HepG2 (cell line): ENCODE measurements at regions not wholly inside any gene's neighbourhood (a gene's known extent, or its start where the extent isn't known, plus 50 kb on each side); places are given as distances from the start of the nearest gene placed in this dataset.

Experiments
- ATAC-seq: fragments of 200-7000 bp; cut with Tn5 transposase; 3 replicates; pipeline ENCODE4 v1.9.1; 2020; ENCODE audit warnings: mild to moderate bottlenecking, moderate library complexity
- BruUV-seq: library from RNA; stranded (reverse); fragments of 400-500 nt; replicated peaks from 2 replicates; lab custom pipeline; 2021; lab: Mats Ljungman, UMichigan
- CTCF ChIA-PET: fragments of 300-600 bp; formaldehyde crosslinking; extraction: SDS; loops from one replicate; lab custom pipeline; 2021; ENCODE audit warnings: low total read pairs, inconsistent platforms, low intra/inter-chr PET ratio; lab: Yijun Ruan, JAX
- POLR2A ChIA-PET: fragments of 350-600 bp; sonication (Branson Sonifier 250); formaldehyde crosslinking; loops from one replicate; lab custom pipeline; 2020; ENCODE audit warnings: antibody characterized with exemption, inconsistent platforms; lab: Yijun Ruan, JAX
- DNase-seq: peaks from one replicate; pipeline ENCODE4 v3.0.0-alpha.2; 2015; ENCODE audit warnings: low spot score
- FAIRE-seq: peaks from 3 replicates; lab custom pipeline; 2011; peaks lifted over from hg19 to GRCh38; lab: Jason Lieb, UNC
- H2AFZ ChIP-seq: one replicate; pipeline ENCODE4 v1.6.1; 2011; ENCODE audit warnings: low read length, inconsistent platforms
- H3K27ac ChIP-seq: fragments of 300-600 bp; 3 replicates; pipeline ENCODE4 v1.8.0; 2011; ENCODE audit warnings: mixed run types, mild to moderate bottlenecking, mixed read lengths, low read length, inconsistent platforms; ENCODE audit not compliant: insufficient read depth; ENCODE audit errors: extremely low read length
- H3K27me3 ChIP-seq, 2 experiments: fragments of 200-600 bp in 1 of 2; 2 replicates in 1 of 2; 3 replicates in 1 of 2; pipeline versions ENCODE4 v1.6.0 to v1.8.0; 2011; ENCODE audit warnings: low read length in 2 of 2, mild to moderate bottlenecking in 2 of 2, moderate library complexity in 2 of 2, inconsistent platforms in 1 of 2; ENCODE audit not compliant: insufficient read depth in 2 of 2, control insufficient read depth in 1 of 2
- H3K36me3 ChIP-seq, 2 experiments: fragments of 200-600 bp in 1 of 2; replicated peaks in 1 of 2; 2 replicates in 1 of 2; 3 replicates in 1 of 2; pipeline versions ENCODE4 v1.5.1 to v1.8.0; 2011; ENCODE audit warnings: low read length in 2 of 2, inconsistent platforms in 1 of 2; ENCODE audit not compliant: insufficient read depth in 2 of 2, control insufficient read depth in 1 of 2
- H3K4me1 ChIP-seq: 2 replicates; pipeline ENCODE4 v1.5.1; 2012; ENCODE audit warnings: low read length, inconsistent platforms; ENCODE audit not compliant: insufficient read depth
- H3K4me2 ChIP-seq: 2 replicates; pipeline ENCODE4 v1.6.0; 2011; ENCODE audit warnings: low read depth, low read length, inconsistent platforms
- H3K4me3 ChIP-seq, 3 experiments: fragments of 200-600 bp in 1 of 3; sonication (generic), shearing (Covaris generic) in 1 of 3; replicated peaks in 1 of 3; 2 replicates each; pipeline ENCODE4 v1.5.1; 2011 to 2016; ENCODE audit warnings: low read length in 3 of 3, inconsistent platforms in 2 of 3, low read depth in 2 of 3, mild to moderate bottlenecking in 2 of 3, control low read depth in 1 of 3, mixed read lengths in 1 of 3; ENCODE audit not compliant: insufficient read depth in 1 of 3
- H3K79me2 ChIP-seq: one replicate; pipeline ENCODE4 v1.6.1; 2011; ENCODE audit warnings: low read length, inconsistent platforms; ENCODE audit not compliant: insufficient read depth
- H3K9ac ChIP-seq: 2 replicates; pipeline ENCODE4 v1.6.0; 2011; ENCODE audit warnings: mild to moderate bottlenecking, low read depth, low read length, inconsistent platforms; ENCODE audit not compliant: insufficient read depth
- H3K9me3 ChIP-seq: 2 replicates; pipeline ENCODE4 v1.5.1; 2012; ENCODE audit warnings: mild to moderate bottlenecking, low read length
- H4K20me1 ChIP-seq: 2 replicates; pipeline ENCODE4 v1.6.0; 2011; ENCODE audit warnings: inconsistent platforms, mild to moderate bottlenecking, low read length, moderate library complexity; ENCODE audit not compliant: insufficient read depth
- ATM ChIP-seq: fragments of 450-650 bp; IDR thresholded peaks from 2 replicates; pipeline ENCODE4 v1.7.1; 2017; ENCODE audit warnings: mild to moderate bottlenecking, borderline replicate concordance
- ELF3 ChIP-seq: IDR thresholded peaks from 2 replicates; pipeline ENCODE4 v1.6.1; 2016; ENCODE audit warnings: missing genetic modification reagents, missing compliant biosample characterization
- FOXA3 ChIP-seq: IDR thresholded peaks from 2 replicates; pipeline ENCODE4 v1.6.1; 2016; ENCODE audit warnings: missing genetic modification reagents, missing compliant biosample characterization
- FOXM1 ChIP-seq: sonication (generic); formaldehyde crosslinking; IDR thresholded peaks from 2 replicates; pipeline ENCODE4 v1.5.0; 2020; ENCODE audit warnings: missing genetic modification reagents
- MEF2D ChIP-seq: sonication (generic); formaldehyde crosslinking; IDR thresholded peaks from 2 replicates; pipeline ENCODE4 v1.5.1; 2020; ENCODE audit warnings: mild to moderate bottlenecking, missing genetic modification reagents
- SALL2 ChIP-seq: sonication (generic); formaldehyde crosslinking; IDR thresholded peaks from 2 replicates; pipeline ENCODE4 v1.8.1; 2023; ENCODE audit warnings: mild to moderate bottlenecking, missing genetic modification reagents, inconsistent platforms
- SMC3 ChIP-seq: IDR thresholded peaks from 2 replicates; pipeline ENCODE4 v1.6.1; 2011; ENCODE audit warnings: low read length, improper control_type of control experiment
- SRSF9 ChIP-seq: fragments of 200-400 bp; formaldehyde crosslinking; IDR thresholded peaks from 2 replicates; pipeline ENCODE4 v1.6.1; 2018; ENCODE audit warnings: borderline replicate concordance, mild to moderate bottlenecking, low read depth, low read length; ENCODE audit not compliant: insufficient read depth, poor library complexity, severe bottlenecking
- ZBTB38 ChIP-seq: sonication (generic); formaldehyde crosslinking; IDR thresholded peaks from 2 replicates; pipeline ENCODE4 v1.5.1; 2020; ENCODE audit warnings: mild to moderate bottlenecking, missing genetic modification reagents
- ZNF121 ChIP-seq: sonication (generic); formaldehyde crosslinking; IDR thresholded peaks from 2 replicates; pipeline ENCODE4 v1.5.0; 2020; ENCODE audit warnings: mild to moderate bottlenecking, missing genetic modification reagents
- ZNF652 ChIP-seq: IDR thresholded peaks from 2 replicates; pipeline ENCODE4 v1.6.1; 2016; ENCODE audit warnings: low read depth, borderline replicate concordance
- ZSCAN12 ChIP-seq: sonication (generic); formaldehyde crosslinking; IDR thresholded peaks from 2 replicates; pipeline ENCODE4 v1.9.0; 2021; ENCODE audit warnings: mild to moderate bottlenecking, missing genetic modification reagents
- WGBS: methylation state at CpG from one replicate; pipeline ENCODE4 v1.1.6; 2017; ENCODE audit warnings: low lambda C conversion rate; 5-methylcytosine and 5-hydroxymethylcytosine counted together
- in situ Hi-C: cut with HindIII; loops from 2 replicates; pipeline ENCODE4 v1.10.0; 2017; ENCODE audit warnings: low pct_unique_long_range_greater_than_20kb; ENCODE audit not compliant: extremely low pct_ligation_motif_present
- intact Hi-C: fragments of 100-400 bp; cut with micrococcal nuclease; formaldehyde crosslinking; loops from one replicate; pipeline ENCODE4 v1.10.0; 2022; ENCODE audit not compliant: unreplicated experiment
- TF ChIP-seq, protein P1 (sequence below): IDR thresholded peaks from 2 replicates; pipeline ENCODE4 v1.6.1; 2012; ENCODE audit warnings: low read depth, low read length, improper control_type of control experiment
- TF ChIP-seq, protein P2 (sequence below): IDR thresholded peaks from 2 replicates; pipeline ENCODE4 v1.6.1; 2012; ENCODE audit warnings: inconsistent platforms

GRCh38 chr9:91006046-91006445 is 204.4 kb downstream of the SYK start:
- Histone ChIP-seq H3K9ac (no peak overlapping the region), H3K4me3 (no peak overlapping the region), H3K4me1 (no peaks in the 10 kb centered on the region), H3K27ac (no peak overlapping the region), H3K9me3 (no peaks in the 10 kb centered on the region), H2AFZ (no peak overlapping the region), H3K27me3 (no peaks in the 10 kb centered on the region), H4K20me1 (no peaks in the 10 kb centered on the region), H3K36me3 (no peaks in the 10 kb centered on the region)
- intact Hi-C loops: no loop called here
- POLR2A ChIA-PET: no interaction called here
- CTCF ChIA-PET: no interaction called here
- BruUV-seq: no TSS peak
- in situ Hi-C loops: no loop called here
- no peak for ATAC-seq
- no peak for DNase-seq
- no peak for TF ChIP-seq ZBTB38 (CRISPR knock-in tag)
- TF ChIP-seq, protein P1, sequence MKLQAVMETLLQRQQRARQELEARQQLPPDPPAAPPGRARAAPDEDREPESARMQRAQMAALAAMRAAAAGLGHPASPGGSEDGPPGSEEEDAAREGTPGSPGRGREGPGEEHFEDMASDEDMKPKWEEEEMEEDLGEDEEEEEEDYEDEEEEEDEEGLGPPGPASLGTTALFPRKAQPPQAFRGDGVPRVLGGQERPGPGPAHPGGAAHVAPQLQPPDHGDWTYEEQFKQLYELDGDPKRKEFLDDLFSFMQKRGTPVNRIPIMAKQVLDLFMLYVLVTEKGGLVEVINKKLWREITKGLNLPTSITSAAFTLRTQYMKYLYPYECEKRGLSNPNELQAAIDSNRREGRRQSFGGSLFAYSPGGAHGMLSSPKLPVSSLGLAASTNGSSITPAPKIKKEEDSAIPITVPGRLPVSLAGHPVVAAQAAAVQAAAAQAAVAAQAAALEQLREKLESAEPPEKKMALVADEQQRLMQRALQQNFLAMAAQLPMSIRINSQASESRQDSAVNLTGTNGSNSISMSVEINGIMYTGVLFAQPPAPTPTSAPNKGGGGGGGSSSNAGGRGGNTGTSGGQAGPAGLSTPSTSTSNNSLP: no peak
- TF ChIP-seq ZNF121 (CRISPR knock-in tag): no peak
- no peak for TF ChIP-seq SRSF9
- no peak for TF ChIP-seq FOXM1 (CRISPR knock-in tag)
- TF ChIP-seq SALL2 (CRISPR knock-in tag): no peak
- TF ChIP-seq ZSCAN12: no peak
- TF ChIP-seq ZNF652 (CRISPR knock-in tag): no peak
- TF ChIP-seq ELF3 (CRISPR knock-in tag): no peak
- TF ChIP-seq ATM: no peak
- TF ChIP-seq MEF2D (CRISPR knock-in tag): no peak
- no peak for TF ChIP-seq SMC3
- TF ChIP-seq, protein P2, sequence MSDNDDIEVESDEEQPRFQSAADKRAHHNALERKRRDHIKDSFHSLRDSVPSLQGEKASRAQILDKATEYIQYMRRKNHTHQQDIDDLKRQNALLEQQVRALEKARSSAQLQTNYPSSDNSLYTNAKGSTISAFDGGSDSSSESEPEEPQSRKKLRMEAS: no peak
- no peak for TF ChIP-seq FOXA3 (CRISPR knock-in tag)
- TF ChIP-seq, all 625 proteins: peak for 0
- Histone ChIP-seq H3K4me2 (no peak overlapping the region), H3K79me2 (no peaks in the 10 kb centered on the region)
- FAIRE-seq: no peak
- 7% methylated on average over 2 of the region's 3 CpGs for WGBS
